Bronchial epithelial cell (primary cell): ENCODE measurements at regions not wholly inside any gene's neighbourhood (a gene's known extent, or its start where the extent isn't known, plus 50 kb on each side); places are given as distances from the start of the nearest gene placed in this dataset.

Source experiments
- DNase-seq: peaks from one replicate; pipeline ENCODE4 v3.0.0-alpha.2; 2010; ENCODE audit warnings: low read depth
- FAIRE-seq: peaks from 2 replicates; lab custom pipeline; 2011; peaks lifted over from hg19 to GRCh38; lab: Jason Lieb, UNC
- H3K27me3 ChIP-seq: 2 replicates; pipeline ENCODE4 v1.5.1; 2011; ENCODE audit warnings: low read length; ENCODE audit not compliant: control insufficient read depth, insufficient read depth
- H3K36me3 ChIP-seq: 2 replicates; pipeline ENCODE4 v1.5.1; 2011; ENCODE audit warnings: low read length; ENCODE audit not compliant: control insufficient read depth, insufficient read depth
- H3K4me3 ChIP-seq: 2 replicates; pipeline ENCODE4 v1.5.1; 2011; ENCODE audit warnings: mild to moderate bottlenecking, low read depth, low read length, control low read depth
- TF ChIP-seq, protein P1 (sequence below): IDR thresholded peaks from 2 replicates; pipeline ENCODE4 v1.5.1; 2011; ENCODE audit warnings: mild to moderate bottlenecking, moderate library complexity, low read length, control low read depth, inconsistent platforms; ENCODE audit not compliant: insufficient read depth, severe bottlenecking

DNA sequence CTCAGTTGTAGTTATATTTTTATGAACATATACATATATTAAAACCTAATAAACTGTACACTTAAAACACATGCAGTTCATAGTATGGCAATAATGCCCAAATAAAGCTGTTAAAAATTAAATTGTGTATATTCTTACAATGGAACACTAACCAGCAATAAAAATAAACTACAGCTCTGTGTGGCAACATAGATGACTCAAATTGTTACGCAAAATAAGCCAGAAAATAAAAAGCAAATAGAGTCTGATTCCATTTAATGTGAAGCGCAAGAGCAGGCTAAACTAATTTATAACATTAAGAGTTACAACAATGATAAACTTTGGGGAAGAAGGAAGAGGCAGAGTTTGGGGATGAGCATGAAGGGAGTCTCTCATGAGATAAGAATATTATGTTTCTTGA, 597.3 kb downstream of the TLE1 start:
- TF ChIP-seq, protein P1, sequence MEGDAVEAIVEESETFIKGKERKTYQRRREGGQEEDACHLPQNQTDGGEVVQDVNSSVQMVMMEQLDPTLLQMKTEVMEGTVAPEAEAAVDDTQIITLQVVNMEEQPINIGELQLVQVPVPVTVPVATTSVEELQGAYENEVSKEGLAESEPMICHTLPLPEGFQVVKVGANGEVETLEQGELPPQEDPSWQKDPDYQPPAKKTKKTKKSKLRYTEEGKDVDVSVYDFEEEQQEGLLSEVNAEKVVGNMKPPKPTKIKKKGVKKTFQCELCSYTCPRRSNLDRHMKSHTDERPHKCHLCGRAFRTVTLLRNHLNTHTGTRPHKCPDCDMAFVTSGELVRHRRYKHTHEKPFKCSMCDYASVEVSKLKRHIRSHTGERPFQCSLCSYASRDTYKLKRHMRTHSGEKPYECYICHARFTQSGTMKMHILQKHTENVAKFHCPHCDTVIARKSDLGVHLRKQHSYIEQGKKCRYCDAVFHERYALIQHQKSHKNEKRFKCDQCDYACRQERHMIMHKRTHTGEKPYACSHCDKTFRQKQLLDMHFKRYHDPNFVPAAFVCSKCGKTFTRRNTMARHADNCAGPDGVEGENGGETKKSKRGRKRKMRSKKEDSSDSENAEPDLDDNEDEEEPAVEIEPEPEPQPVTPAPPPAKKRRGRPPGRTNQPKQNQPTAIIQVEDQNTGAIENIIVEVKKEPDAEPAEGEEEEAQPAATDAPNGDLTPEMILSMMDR, result no peak
- Histone ChIP-seq H3K36me3 (no peaks in the 10 kb centered on the region), H3K4me3 (no peak overlapping the region), H3K27me3 (no peaks in the 10 kb centered on the region)
- no peak for DNase-seq
- no peak for FAIRE-seq

DNA sequence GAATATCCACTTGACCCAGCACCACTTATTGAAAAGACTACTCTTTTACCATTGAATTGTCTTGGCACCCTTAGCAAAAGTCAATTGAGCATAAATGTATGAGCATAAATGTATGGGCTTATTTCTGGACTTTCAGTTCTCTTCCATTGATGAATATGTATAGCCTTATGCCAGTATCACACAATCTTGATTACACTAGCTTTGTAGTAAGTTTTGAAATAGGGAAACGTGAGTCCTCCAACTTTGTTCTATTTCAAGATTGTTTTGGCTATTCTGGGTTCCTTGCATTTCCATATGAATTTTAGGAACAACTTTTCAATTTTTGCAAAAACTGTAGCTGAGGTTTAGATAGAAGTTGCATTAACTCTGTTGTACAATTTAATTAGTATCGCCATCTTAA, 601.0 kb downstream of the TLE1 start:
- H3K36me3 ChIP-seq, result no peaks in the 10 kb centered on the region
- TF ChIP-seq, protein P1, result no peak
- H3K27me3 ChIP-seq, result no peaks in the 10 kb centered on the region
- no peak overlapping the region for H3K4me3 ChIP-seq
- FAIRE-seq (no peak), DNase-seq (no peak)

DNA sequence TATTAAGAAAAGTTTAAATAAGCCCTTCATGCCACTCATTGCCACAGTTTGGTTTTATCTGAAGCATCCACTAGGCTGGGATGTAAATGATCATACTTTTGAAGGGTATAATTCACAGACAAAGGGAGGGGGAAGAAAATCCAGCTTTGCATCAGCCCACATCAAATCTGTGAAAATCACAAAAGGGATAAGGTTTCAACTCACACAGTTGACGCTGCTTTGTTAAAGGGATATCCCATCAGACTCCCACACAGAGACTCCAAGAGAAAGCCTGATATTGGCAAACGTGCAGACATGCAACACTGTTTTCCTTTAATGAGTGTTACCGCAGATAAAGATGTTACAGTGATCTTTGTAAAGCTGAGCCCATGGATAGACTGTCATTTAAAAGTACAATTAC, 602.9 kb downstream of the TLE1 start:
- FAIRE-seq, result no peak
- TF ChIP-seq, protein P1, result no peak

DNA sequence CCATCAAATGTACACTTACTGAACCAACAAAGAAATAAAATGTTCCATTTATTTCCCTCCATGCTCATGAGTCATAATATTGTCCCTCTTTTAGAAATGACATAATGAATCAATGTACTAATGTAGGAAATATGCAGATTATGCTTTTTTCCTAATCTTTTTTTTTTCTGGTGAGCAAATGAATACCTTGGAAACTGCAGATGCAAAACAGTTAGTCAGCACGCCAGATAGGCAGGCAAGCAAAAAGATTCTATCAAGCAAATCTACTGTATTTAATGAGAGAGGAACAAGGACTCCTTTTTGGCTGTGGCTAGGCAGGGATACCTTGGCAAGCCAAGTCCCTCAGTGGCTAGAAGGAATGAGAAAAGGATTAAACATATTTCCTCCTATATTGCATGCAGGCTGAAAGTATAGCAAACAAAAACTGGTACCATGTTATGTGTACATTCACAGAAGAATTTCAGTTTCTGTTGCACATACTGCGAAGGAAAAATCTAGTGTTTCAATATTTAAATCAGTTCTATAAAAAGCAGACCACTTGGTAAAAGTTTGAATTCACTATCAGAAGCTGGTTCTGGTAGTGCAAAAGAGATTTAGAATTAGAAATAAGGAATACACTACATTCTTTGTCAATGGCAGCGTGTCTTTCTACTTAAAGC, 605.4 kb downstream of the TLE1 start:
- H3K4me3 ChIP-seq, result no peak overlapping the region
- no peaks in the 10 kb centered on the region for H3K36me3 ChIP-seq
- TF ChIP-seq, protein P1, result no peak
- H3K27me3 ChIP-seq, result no peaks in the 10 kb centered on the region
- FAIRE-seq (no peak), DNase-seq (peak; percentile 47)

More for the DNA sequence above, 602.9 kb downstream of the TLE1 start:
- H3K27me3 ChIP-seq, result no peaks in the 10 kb centered on the region
- H3K36me3 ChIP-seq, result no peaks in the 10 kb centered on the region
- no peak for DNase-seq
- no peak overlapping the region for H3K4me3 ChIP-seq

DNA sequence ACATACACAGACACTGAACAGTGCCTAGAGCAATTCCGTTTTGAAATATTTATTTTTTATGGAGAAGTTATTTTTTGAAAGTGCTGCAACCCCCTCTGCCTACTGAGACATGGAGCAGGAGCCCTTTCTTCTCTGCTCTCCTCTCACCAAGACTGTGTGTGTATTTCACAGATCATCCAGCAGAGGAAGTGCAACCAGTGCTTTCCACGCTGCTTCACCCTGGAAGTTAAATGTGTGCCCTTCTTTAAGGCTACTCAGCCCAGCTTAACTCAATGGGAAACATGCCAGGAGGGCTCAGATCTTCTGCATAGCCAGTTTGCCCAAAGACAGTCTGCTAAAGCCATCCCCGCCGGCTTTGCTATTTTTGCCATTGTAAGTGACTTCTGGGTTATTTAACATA, 606.3 kb downstream of the TLE1 start:
- TF ChIP-seq, protein P1, result no peak
- Histone ChIP-seq H3K4me3 (no peak overlapping the region), H3K36me3 (no peaks in the 10 kb centered on the region), H3K27me3 (no peaks in the 10 kb centered on the region)
- DNase-seq (no peak), FAIRE-seq (no peak)

DNA sequence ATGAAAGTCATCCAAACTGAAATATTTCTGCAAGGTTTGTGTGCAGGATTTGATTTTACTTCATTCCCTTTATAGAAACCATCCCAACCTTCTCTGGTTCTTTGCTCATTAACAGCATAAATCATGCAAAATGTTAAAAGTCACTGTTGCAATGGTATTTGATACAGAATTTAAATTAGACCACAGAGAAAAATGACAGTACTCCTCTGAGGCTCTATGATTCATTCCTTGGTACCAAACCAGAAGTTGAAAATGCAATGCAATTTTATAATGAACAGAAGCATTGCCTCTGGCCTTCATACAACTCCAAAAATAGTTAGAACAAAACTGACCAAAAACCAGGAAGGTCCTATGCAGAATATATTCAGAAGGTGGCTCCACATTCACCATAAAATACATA, 607.1 kb downstream of the TLE1 start:
- no peak for FAIRE-seq
- Histone ChIP-seq H3K27me3 (no peaks in the 10 kb centered on the region), H3K4me3 (no peak overlapping the region), H3K36me3 (no peaks in the 10 kb centered on the region)
- no peak for DNase-seq
- TF ChIP-seq, protein P1, result no peak
